IMR-90 (cell line): ENCODE measurements at regions not wholly inside any gene's neighbourhood (a gene's known extent, or its start where the extent isn't known, plus 50 kb on each side); places are given as distances from the start of the nearest gene placed in this dataset.

Source experiments
- ATAC-seq: fragments of 200-7000 bp; cut with Tn5 transposase; 2 replicates; pipeline ENCODE4 v1.9.1; 2020; ENCODE audit warnings: low read depth, mild to moderate bottlenecking, moderate library complexity
- BruUV-seq: library from RNA; stranded (reverse); fragments of 400-500 nt; replicated peaks from 2 replicates; lab custom pipeline; 2021; lab: Mats Ljungman, UMichigan
- CTCF ChIA-PET: fragments of 300-600 bp; formaldehyde crosslinking; extraction: SDS; loops from one replicate; lab custom pipeline; 2021; ENCODE audit warnings: antibody characterized with exemption; lab: Yijun Ruan, JAX
- POLR2A ChIA-PET: fragments of 300-600 bp; sonication (Branson Sonifier 250); formaldehyde crosslinking; loops from one replicate; lab custom pipeline; 2022; ENCODE audit warnings: antibody characterized with exemption; ENCODE audit not compliant: unreplicated experiment; lab: Charles Lee
- DNase-seq: peaks from one replicate; pipeline ENCODE4 v3.0.0; 2013
- H2AFZ ChIP-seq: replicated peaks from 2 replicates; pipeline ENCODE3; 2013; ENCODE audit warnings: low read length, mild to moderate bottlenecking; ENCODE audit not compliant: poor library complexity
- H2AK5ac ChIP-seq: 2 replicates; pipeline ENCODE4 v1.6.1; 2013; ENCODE audit warnings: low read depth, low read length, inconsistent platforms
- H2AK9ac ChIP-seq: replicated peaks from 2 replicates; pipeline ENCODE3; 2013; ENCODE audit warnings: mild to moderate bottlenecking, low read depth, low read length, moderate library complexity; ENCODE audit not compliant: poor library complexity
- H2BK120ac ChIP-seq: 2 replicates; pipeline ENCODE4 v1.6.1; 2013; ENCODE audit warnings: low read depth, low read length, inconsistent platforms
- H2BK15ac ChIP-seq: 3 replicates; pipeline ENCODE4 v1.6.1; 2013; ENCODE audit warnings: low read depth, low read length, inconsistent platforms
- H2BK20ac ChIP-seq: 2 replicates; pipeline ENCODE4 v1.6.1; 2013; ENCODE audit warnings: low read depth, mild to moderate bottlenecking, inconsistent platforms, low read length, moderate library complexity
- H2BK5ac ChIP-seq: 2 replicates; pipeline ENCODE4 v1.6.1; 2013; ENCODE audit warnings: mild to moderate bottlenecking, low read depth, low read length, inconsistent platforms; ENCODE audit not compliant: poor library complexity, severe bottlenecking
- H3K14ac ChIP-seq: replicated peaks from 2 replicates; pipeline ENCODE4 v1.6.1; 2013; ENCODE audit warnings: low read depth, low read length, inconsistent platforms
- H3K18ac ChIP-seq: 2 replicates; pipeline ENCODE4 v1.6.1; 2013; ENCODE audit warnings: low read depth, low read length, control low read depth
- H3K23ac ChIP-seq: 2 replicates; pipeline ENCODE4 v1.6.1; 2013; ENCODE audit warnings: low read depth, low read length, inconsistent platforms
- H3K27ac ChIP-seq: 2 replicates; pipeline ENCODE4 v1.5.1; 2013; ENCODE audit warnings: mild to moderate bottlenecking, control low read depth, low read length; ENCODE audit not compliant: insufficient read depth
- H3K27me3 ChIP-seq: 2 replicates; pipeline ENCODE4 v1.6.1; 2013; ENCODE audit warnings: low read length; ENCODE audit not compliant: control insufficient read depth, insufficient read depth
- H3K36me3 ChIP-seq: 2 replicates; pipeline ENCODE4 v1.6.1; 2013; ENCODE audit warnings: low read length, mixed read lengths; ENCODE audit not compliant: control insufficient read depth, insufficient read depth
- H3K4ac ChIP-seq: 2 replicates; pipeline ENCODE4 v1.6.1; 2013; ENCODE audit warnings: low read depth, low read length, inconsistent platforms
- H3K4me1 ChIP-seq: 2 replicates; pipeline ENCODE4 v1.6.1; 2013; ENCODE audit warnings: low read length, mixed read lengths; ENCODE audit not compliant: control insufficient read depth, insufficient read depth
- H3K4me2 ChIP-seq: 2 replicates; pipeline ENCODE4 v1.6.1; 2013; ENCODE audit warnings: low read depth, mild to moderate bottlenecking, control low read depth, low read length, moderate library complexity
- H3K4me3 ChIP-seq: 2 replicates; pipeline ENCODE4 v1.5.1; 2013; ENCODE audit warnings: low read depth, mild to moderate bottlenecking, control low read depth, low read length, moderate library complexity; ENCODE audit not compliant: insufficient read depth
- H3K56ac ChIP-seq: 2 replicates; pipeline ENCODE4 v1.6.1; 2013; ENCODE audit warnings: low read length, inconsistent platforms; ENCODE audit not compliant: insufficient read depth; ENCODE audit errors: extremely low read depth
- H3K79me1 ChIP-seq, 2 experiments: 2 replicates each; pipeline ENCODE4 v1.6.1; 2013; ENCODE audit warnings: low read length in 2 of 2, inconsistent platforms in 1 of 2, low read depth in 1 of 2
- H3K9ac ChIP-seq: 2 replicates; pipeline ENCODE4 v1.6.1; 2013; ENCODE audit warnings: low read depth, low read length, control low read depth
- H3K9me1 ChIP-seq: 2 replicates; pipeline ENCODE4 v1.6.1; 2013; ENCODE audit warnings: low read length, inconsistent platforms; ENCODE audit not compliant: insufficient read depth
- H3K9me3 ChIP-seq: 2 replicates; pipeline ENCODE4 v1.6.1; 2013; ENCODE audit warnings: low read length; ENCODE audit not compliant: control insufficient read depth, insufficient read depth
- H4K20me1 ChIP-seq: 2 replicates; pipeline ENCODE4 v1.6.1; 2013; ENCODE audit warnings: low read length, inconsistent platforms; ENCODE audit not compliant: insufficient read depth
- H4K5ac ChIP-seq: 2 replicates; pipeline ENCODE4 v1.6.1; 2013; ENCODE audit warnings: mild to moderate bottlenecking, low read depth, low read length, control low read depth
- H4K8ac ChIP-seq, 2 experiments: 2 replicates each; pipeline ENCODE4 v1.6.1; 2013; ENCODE audit warnings: low read depth in 2 of 2, low read length in 2 of 2, control low read depth in 1 of 2, inconsistent platforms in 1 of 2
- H4K91ac ChIP-seq: 2 replicates; pipeline ENCODE4 v1.6.1; 2013; ENCODE audit warnings: low read depth, low read length, inconsistent platforms; ENCODE audit not compliant: insufficient read depth
- BHLHE40 ChIP-seq: fragments of 150-350 bp; IDR thresholded peaks from 2 replicates; pipeline ENCODE4 v1.6.1; 2016; ENCODE audit warnings: mild to moderate bottlenecking, low read depth, low read length
- CEBPB ChIP-seq: IDR thresholded peaks from 2 replicates; pipeline ENCODE4 v1.6.1; 2012; ENCODE audit warnings: low read depth, low read length, improper control_type of control experiment
- CHD1 ChIP-seq: IDR thresholded peaks from 2 replicates; pipeline ENCODE4 v1.6.1; 2012; ENCODE audit warnings: low read depth, low read length, improper control_type of control experiment
- CTCF ChIP-seq: conservative IDR thresholded peaks from 2 replicates; pipeline ENCODE4 v1.5.1; 2012; ENCODE audit warnings: mild to moderate bottlenecking, low read depth, low read length, improper control_type of control experiment
- ELK1 ChIP-seq: fragments of 150-350 bp; IDR thresholded peaks from 2 replicates; pipeline ENCODE4 v1.6.1; 2016; ENCODE audit warnings: low read depth, mild to moderate bottlenecking, low read length, moderate library complexity, borderline replicate concordance
- FOS ChIP-seq: fragments of 150-350 bp; IDR thresholded peaks from 2 replicates; pipeline ENCODE4 v1.6.1; 2016; ENCODE audit warnings: low read depth, low read length
- MAFK ChIP-seq: IDR thresholded peaks from 2 replicates; pipeline ENCODE4 v1.6.1; 2012; ENCODE audit warnings: low read depth, low read length, improper control_type of control experiment
- MAZ ChIP-seq: IDR thresholded peaks from 2 replicates; pipeline ENCODE4 v1.6.1; 2012; ENCODE audit warnings: low read depth, mild to moderate bottlenecking, low read length, improper control_type of control experiment, moderate library complexity, borderline replicate concordance
- MXI1 ChIP-seq: IDR thresholded peaks from 2 replicates; pipeline ENCODE4 v1.6.1; 2012; ENCODE audit warnings: low read depth, mild to moderate bottlenecking, low read length, moderate library complexity, borderline replicate concordance
- NFE2L2 ChIP-seq: fragments of 150-350 bp; IDR thresholded peaks from 2 replicates; pipeline ENCODE4 v1.6.1; 2016; ENCODE audit warnings: low read depth, mild to moderate bottlenecking, low read length
- POLR2A ChIP-seq: IDR thresholded peaks from 2 replicates; pipeline ENCODE4 v1.6.1; 2012; ENCODE audit warnings: mild to moderate bottlenecking, low read depth, low read length
- RAD21 ChIP-seq: IDR thresholded peaks from 2 replicates; pipeline ENCODE4 v1.6.1; 2012; ENCODE audit warnings: low read length, improper control_type of control experiment
- RFX5 ChIP-seq: IDR thresholded peaks from 2 replicates; pipeline ENCODE4 v1.8.0; 2012; ENCODE audit warnings: low read depth, mild to moderate bottlenecking, low read length, moderate library complexity
- SMC3 ChIP-seq: fragments of 150-350 bp; IDR thresholded peaks from 2 replicates; pipeline ENCODE4 v1.6.1; 2016; ENCODE audit warnings: low read depth, mild to moderate bottlenecking, antibody characterized with exemption, low read length, moderate library complexity
- USF2 ChIP-seq: fragments of 150-350 bp; IDR thresholded peaks from 2 replicates; pipeline ENCODE4 v1.6.1; 2017; ENCODE audit warnings: mild to moderate bottlenecking, antibody characterized with exemption, low read length, low read depth
- WGBS, 2 experiments: methylation state at CpG; one replicate each; pipeline versions ENCODE4 v1.1.5 to v1.1.7; 2013; ENCODE audit warnings: missing lambda C conversion rate in 2 of 2; ENCODE audit not compliant: insufficient read length in 1 of 2; ENCODE audit errors: extremely low coverage in 2 of 2; 5-methylcytosine and 5-hydroxymethylcytosine counted together
- dilution Hi-C: fragments of 300-500 bp; cut with HindIII; formaldehyde crosslinking; loops from one replicate; pipeline ENCODE4 v1.14.3; 2018; ENCODE audit warnings: low sequenced_read_pairs; ENCODE audit not compliant: unreplicated experiment
- in situ Hi-C: fragments of 300-500 bp; cut with MboI; formaldehyde crosslinking; loops from 3 replicates; pipeline ENCODE4 v1.14.3; 2019; ENCODE audit warnings: low sequenced_read_pairs, inconsistent platforms, mixed read lengths
- intact Hi-C: fragments of 100-400 bp; cut with micrococcal nuclease; formaldehyde crosslinking; loops from 2 replicates; pipeline ENCODE4 v1.10.0; 2022

- H3K23ac ChIP-seq: no peak overlapping the region
- H3K9me1 ChIP-seq: 0 out of 2 replicates have a peak, but pooled peaks cover 3% of the 10 kb centered on the region
- H2AK5ac ChIP-seq: no peak overlapping the region
- H2AK9ac ChIP-seq: no peak overlapping the region
- H2BK20ac ChIP-seq: no peak overlapping the region
- H2BK120ac ChIP-seq: no peak overlapping the region
- no peak for DNase-seq
- H2AFZ ChIP-seq: no peak overlapping the region
- H2BK15ac ChIP-seq: no peak overlapping the region
- no peak overlapping the region for H3K4me2 ChIP-seq
- H3K27ac ChIP-seq: no peak overlapping the region
- no peak overlapping the region for H4K5ac ChIP-seq
- no peak for ATAC-seq
- no peaks in the 10 kb centered on the region for H3K27me3 ChIP-seq
- no peak overlapping the region for H3K18ac ChIP-seq
- H3K36me3 ChIP-seq: no peaks in the 10 kb centered on the region
- no peaks in the 10 kb centered on the region for H4K20me1 ChIP-seq
- no peak overlapping the region for H3K4ac ChIP-seq
- H3K56ac ChIP-seq: no peak overlapping the region
- dilution Hi-C loops: no loop called here
- H3K9me3 ChIP-seq: no peaks in the 10 kb centered on the region
- POLR2A ChIA-PET: interaction anchor here (0.6 kb wide), 1 partner anchor 30 kb away, joined by 3 read pairs; no protein-coding TSS in a partner anchor
- H3K9ac ChIP-seq: no peak overlapping the region
- CTCF ChIA-PET: interaction anchor here (0.6 kb wide), 1 partner anchor 1491 kb away, joined by 4 read pairs; no protein-coding TSS in a partner anchor
- intact Hi-C loops: no loop called here
- no peak overlapping the region for H2BK5ac ChIP-seq
- WGBS, 2 experiments: no CpG with 5 or more reads among the region's 7 CpGs
- H4K91ac ChIP-seq: no peak overlapping the region
- no peak overlapping the region for H3K4me3 ChIP-seq
- no TSS peak for BruUV-seq
- H3K4me1 ChIP-seq: no peaks in the 10 kb centered on the region
- no peak overlapping the region for H3K14ac ChIP-seq
- no peaks in the 10 kb centered on the region for H3K79me1 ChIP-seq
- no peak overlapping the region for H4K8ac ChIP-seq
- in situ Hi-C loops: no loop called here
- no peak for TF ChIP-seq BHLHE40
- no peak for TF ChIP-seq MAZ
- TF ChIP-seq POLR2A: no peak
- TF ChIP-seq CTCF: no peak
- TF ChIP-seq RFX5: no peak
- no peak for TF ChIP-seq ELK1
- TF ChIP-seq SMC3: no peak
- TF ChIP-seq CEBPB: no peak
- TF ChIP-seq CHD1: no peak
- no peak for TF ChIP-seq RAD21
- TF ChIP-seq USF2: no peak
- TF ChIP-seq FOS: no peak
- TF ChIP-seq MXI1: no peak
- no peak for TF ChIP-seq NFE2L2
- TF ChIP-seq MAFK: no peak
Observed at GRCh38 chr6:145561095-145562072, 173.9 kb downstream of the EPM2A start.
